ENCODE measurements at regions not wholly inside any gene's neighbourhood (a gene's known extent, or its start where the extent isn't known, plus 50 kb on each side); places are given as distances from the start of the nearest gene placed in this dataset.

- TF ChIP-seq CTCF (conservative IDR thresholded peaks at IDR 0.05; ENCODE audit: low read depth, low read length) (no peak), EZH2 (IDR thresholded peaks at IDR 0.05; ENCODE audit: borderline replicate concordance, low read depth, low read length, poor library complexity, severe bottlenecking) (no peak)
These were observed 356.4 kb upstream of the ACTBL2 start for GRCh38 chr5:57839025-57839424.
